Calu3 (cell line): ENCODE measurements at regions not wholly inside any gene's neighbourhood (a gene's known extent, or its start where the extent isn't known, plus 50 kb on each side); places are given as distances from the start of the nearest gene placed in this dataset.

ENCODE experiments used
- BruUV-seq: library from RNA; stranded (reverse); fragments of 400-500 nt; replicated peaks from 2 replicates; lab custom pipeline; 2021; lab: Mats Ljungman, UMichigan
- CTCF ChIA-PET: fragments of 300-600 bp; sonication (Branson Sonifier 250); formaldehyde crosslinking; loops from one replicate; lab custom pipeline; 2022; ENCODE audit warnings: antibody characterized with exemption; lab: Charles Lee
- DNase-seq: peaks from one replicate; pipeline ENCODE4 v3.0.0; 2022
- H3K27ac Mint-ChIP-seq: one replicate; pipeline ENCODE4 v1.8.0; 2022; ENCODE audit warnings: mixed read lengths; ENCODE audit not compliant: unreplicated experiment
- H3K27me3 Mint-ChIP-seq: one replicate; pipeline ENCODE4 v1.8.0; 2022; ENCODE audit warnings: mixed read lengths; ENCODE audit not compliant: unreplicated experiment
- H3K36me3 Mint-ChIP-seq: one replicate; pipeline ENCODE4 v1.8.0; 2022; ENCODE audit warnings: mild to moderate bottlenecking, moderate library complexity, mixed read lengths; ENCODE audit not compliant: insufficient read depth, unreplicated experiment
- H3K4me1 Mint-ChIP-seq: one replicate; pipeline ENCODE4 v1.8.0; 2022; ENCODE audit warnings: mild to moderate bottlenecking, low read depth, mixed read lengths; ENCODE audit not compliant: unreplicated experiment
- H3K4me3 Mint-ChIP-seq: one replicate; pipeline ENCODE4 v1.8.0; 2022; ENCODE audit warnings: mild to moderate bottlenecking, low read depth, moderate library complexity, mixed read lengths; ENCODE audit not compliant: unreplicated experiment
- H3K9me3 Mint-ChIP-seq: one replicate; pipeline ENCODE4 v1.8.0; 2022; ENCODE audit warnings: low read depth, mixed read lengths; ENCODE audit not compliant: unreplicated experiment
- CTCF ChIP-seq: fragments of 200-600 bp; IDR thresholded peaks from one replicate; pipeline ENCODE4 v1.8.0; 2022; ENCODE audit warnings: antibody characterized with exemption; ENCODE audit not compliant: unreplicated experiment
- intact Hi-C: fragments of 100-400 bp; cut with micrococcal nuclease; formaldehyde crosslinking; loops from one replicate; pipeline ENCODE4 v1.10.0; 2022; ENCODE audit not compliant: unreplicated experiment

GRCh38 chr4:137644201-137644600, 111.9 kb upstream of the PCDH18 start:
- no peaks in the 10 kb centered on the region for H3K9me3 Mint-ChIP-seq
- BruUV-seq = no TSS peak
- H3K4me1 Mint-ChIP-seq = no peaks in the 10 kb centered on the region
- H3K27ac Mint-ChIP-seq = no peak overlapping the region
- intact Hi-C loops = no loop called here
- no peak overlapping the region for H3K4me3 Mint-ChIP-seq
- TF ChIP-seq CTCF = no peak
- H3K36me3 Mint-ChIP-seq = no peaks in the 10 kb centered on the region
- H3K27me3 Mint-ChIP-seq = no peaks in the 10 kb centered on the region
- DNase-seq = no peak
- CTCF ChIA-PET = no interaction called here

- BruUV-seq = no TSS peak
- no peaks in the 10 kb centered on the region for H3K27me3 Mint-ChIP-seq
- H3K27ac Mint-ChIP-seq = no peak overlapping the region
- H3K4me3 Mint-ChIP-seq = no peak overlapping the region
- intact Hi-C loops = no loop called here
- H3K4me1 Mint-ChIP-seq = no peaks in the 10 kb centered on the region
- TF ChIP-seq CTCF = no peak
- H3K9me3 Mint-ChIP-seq = no peaks in the 10 kb centered on the region
- no peak for DNase-seq
- CTCF ChIA-PET = no interaction called here
- H3K36me3 Mint-ChIP-seq = no peaks in the 10 kb centered on the region
Measured at GRCh38 chr4:137641544-137641943, 109.2 kb upstream of the PCDH18 start.

- TF ChIP-seq CTCF = no peak
- CTCF ChIA-PET = no interaction called here
- Mint-ChIP-seq H3K9me3 (no peaks in the 10 kb centered on the region), H3K4me1 (no peaks in the 10 kb centered on the region), H3K4me3 (no peak overlapping the region), H3K27me3 (no peaks in the 10 kb centered on the region), H3K27ac (no peak overlapping the region), H3K36me3 (no peaks in the 10 kb centered on the region)
- BruUV-seq = no TSS peak
- intact Hi-C loops = no loop called here
- no peak for DNase-seq
Measured at GRCh38 chr4:137640838-137641158, 108.5 kb upstream of the PCDH18 start.

GRCh38 chr4:137640156-137640837, 108.0 kb upstream of the PCDH18 start:
- TF ChIP-seq CTCF = no peak
- DNase-seq = no peak
- H3K36me3 Mint-ChIP-seq = no peaks in the 10 kb centered on the region
- CTCF ChIA-PET = no interaction called here
- H3K27me3 Mint-ChIP-seq = no peaks in the 10 kb centered on the region
- H3K4me3 Mint-ChIP-seq = no peak overlapping the region
- H3K27ac Mint-ChIP-seq = no peak overlapping the region
- BruUV-seq = no TSS peak
- H3K4me1 Mint-ChIP-seq = no peaks in the 10 kb centered on the region
- no peaks in the 10 kb centered on the region for H3K9me3 Mint-ChIP-seq
- intact Hi-C loops = no loop called here
